CD14-positive monocyte (primary cell): ENCODE measurements at regions not wholly inside any gene's neighbourhood (a gene's known extent, or its start where the extent isn't known, plus 50 kb on each side); places are given as distances from the start of the nearest gene placed in this dataset.
A peak's percentile ranks its signal among the peaks of the same experiment; 100 is the strongest.

Experiments
- DNase-seq, 3 donors: peaks; one replicate each; pipeline ENCODE4 v3.0.0-alpha.2; 2011 to 2022
- H2AFZ ChIP-seq: 2 replicates; pipeline ENCODE4 v1.6.0; 2012; ENCODE audit warnings: mild to moderate bottlenecking, low read depth, low read length, inconsistent platforms; ENCODE audit not compliant: insufficient read depth, poor library complexity, severe bottlenecking
- H3K27ac ChIP-seq, 2 donors: 1 replicate in 1 of 2; 2 replicates in 1 of 2; pipeline ENCODE4 v1.5.1; 2012 to 2013; ENCODE audit warnings: low read length in 2 of 2, control low read depth in 1 of 2, inconsistent platforms in 1 of 2, low read depth in 1 of 2, mild to moderate bottlenecking in 1 of 2
- H3K27me3 ChIP-seq, 2 donors: one replicate each; pipeline versions ENCODE4 v1.6.0 to v1.6.1; 2011 to 2013; ENCODE audit warnings: low read length in 2 of 2; ENCODE audit not compliant: control insufficient read depth in 2 of 2, insufficient read depth in 2 of 2
- H3K36me3 ChIP-seq, 2 donors: replicated peaks in 1 of 2; 1 replicate in 1 of 2; 2 replicates in 1 of 2; pipeline versions ENCODE4 v1.5.1 to v1.6.1; 2012 to 2013; ENCODE audit warnings: low read length in 2 of 2, control low read depth in 1 of 2, inconsistent platforms in 1 of 2, mild to moderate bottlenecking in 1 of 2; ENCODE audit not compliant: insufficient read depth in 2 of 2, control insufficient read depth in 1 of 2
- H3K4me1 ChIP-seq, 2 donors: 1 replicate in 1 of 2; 2 replicates in 1 of 2; pipeline versions ENCODE4 v1.5.1 to v1.6.1; 2012 to 2013; ENCODE audit warnings: low read length in 2 of 2, control low read depth in 1 of 2, inconsistent platforms in 1 of 2, mild to moderate bottlenecking in 1 of 2, moderate library complexity in 1 of 2; ENCODE audit not compliant: insufficient read depth in 2 of 2, control insufficient read depth in 1 of 2
- H3K4me2 ChIP-seq: replicated peaks from 2 replicates; pipeline ENCODE3; 2012; ENCODE audit warnings: low read length, moderate library complexity, mild to moderate bottlenecking; ENCODE audit not compliant: poor library complexity, severe bottlenecking; ENCODE audit errors: extremely low read depth
- H3K4me3 ChIP-seq, 3 experiments: fragments of 200-600 bp in 1 of 3; sonication (generic) in 1 of 3; replicated peaks in 1 of 3; 1 replicate in 2 of 3; 2 replicates in 1 of 3; pipeline ENCODE4 v1.5.1; 2011 to 2013; ENCODE audit warnings: low read length in 3 of 3, mild to moderate bottlenecking in 3 of 3, control low read depth in 2 of 3, low read depth in 2 of 3, inconsistent platforms in 1 of 3, moderate library complexity in 1 of 3
- H3K79me2 ChIP-seq: 2 replicates; pipeline ENCODE4 v1.6.0; 2012; ENCODE audit warnings: mild to moderate bottlenecking, control low read depth, inconsistent platforms, low read length, moderate library complexity; ENCODE audit not compliant: insufficient read depth
- H3K9ac ChIP-seq: 2 replicates; pipeline ENCODE4 v1.6.0; 2017; ENCODE audit warnings: low read length, mild to moderate bottlenecking; ENCODE audit not compliant: insufficient read depth, poor library complexity, severe bottlenecking
- H3K9me3 ChIP-seq, 2 donors: replicated peaks in 1 of 2; 1 replicate in 1 of 2; 2 replicates in 1 of 2; pipeline versions ENCODE4 v1.5.1 to v1.6.1; 2012 to 2013; ENCODE audit warnings: low read length in 2 of 2, control low read depth in 1 of 2; ENCODE audit not compliant: control insufficient read depth in 1 of 2, insufficient read depth in 1 of 2
- H4K20me1 ChIP-seq: 2 replicates; pipeline ENCODE4 v1.6.0; 2012; ENCODE audit warnings: mild to moderate bottlenecking, low read length, control low read depth, moderate library complexity; ENCODE audit not compliant: insufficient read depth
- H3K27ac Mint-ChIP-seq, 7 donors: one replicate each; pipeline ENCODE4 v1.8.0; 2020; ENCODE audit warnings: mild to moderate bottlenecking in 7 of 7, mixed read lengths in 7 of 7, moderate library complexity in 6 of 7, inconsistent platforms in 2 of 7
- H3K27me3 Mint-ChIP-seq, 3 donors: one replicate each; pipeline ENCODE4 v1.8.0; 2021 to 2022; ENCODE audit warnings: low read depth in 3 of 3, mild to moderate bottlenecking in 3 of 3, mixed read lengths in 3 of 3, moderate library complexity in 3 of 3, inconsistent platforms in 1 of 3
- H3K36me3 Mint-ChIP-seq, 2 donors: one replicate each; pipeline ENCODE4 v1.8.0; 2020; ENCODE audit warnings: mixed read lengths in 2 of 2, inconsistent platforms in 1 of 2, mild to moderate bottlenecking in 1 of 2
- H3K4me1 Mint-ChIP-seq: one replicate; pipeline ENCODE4 v1.8.0; 2020; ENCODE audit warnings: mild to moderate bottlenecking, mixed read lengths
- H3K4me3 Mint-ChIP-seq, 2 donors: one replicate each; pipeline ENCODE4 v1.8.0; 2020; ENCODE audit warnings: mild to moderate bottlenecking in 2 of 2, mixed read lengths in 2 of 2, moderate library complexity in 1 of 2
- H3K9me3 Mint-ChIP-seq, 7 donors: one replicate each; pipeline ENCODE4 v1.8.0; 2020 to 2022; ENCODE audit warnings: mixed read lengths in 7 of 7, mild to moderate bottlenecking in 6 of 7, moderate library complexity in 6 of 7, inconsistent platforms in 2 of 7
- WGBS: methylation state at CpG from one replicate; pipeline ENCODE4 v1.1.5; 2013; ENCODE audit warnings: missing lambda C conversion rate; ENCODE audit not compliant: insufficient coverage; 5-methylcytosine and 5-hydroxymethylcytosine counted together
- intact Hi-C, 2 donors: fragments of 100-400 bp; cut with micrococcal nuclease; formaldehyde crosslinking; loops; one replicate each; pipeline versions ENCODE4 v1.15.0 to v1.15.1; 2023
- TF ChIP-seq, protein P1 (sequence below): fragments of 200-600 bp; IDR thresholded peaks from one replicate; pipeline ENCODE4 v1.8.0; 2022; ENCODE audit warnings: antibody characterized with exemption, mild to moderate bottlenecking

DNA sequence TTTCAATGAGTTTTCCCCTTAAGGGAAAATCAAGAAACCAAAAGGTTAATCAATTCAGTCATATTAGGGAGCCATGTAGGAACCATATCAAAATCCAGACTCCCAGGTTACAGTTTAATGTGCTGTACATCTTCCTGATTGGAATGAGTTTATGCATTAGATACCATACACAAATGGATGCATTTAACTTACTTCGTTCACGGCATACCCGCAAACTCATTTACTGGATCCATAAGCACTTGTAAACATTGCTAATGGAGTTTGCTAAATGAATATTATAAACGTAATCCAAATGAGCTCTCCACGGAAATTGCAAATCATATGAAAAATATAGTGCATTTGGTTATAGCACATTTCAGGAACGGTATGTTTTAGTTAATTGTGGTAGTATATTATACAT lies 228.9 kb upstream of the G2E3 start:
- peaks cover 0 to 3% (median 0%) of the 10 kb centered on the region in 7 donors for H3K9me3 Mint-ChIP-seq
- H3K4me3 ChIP-seq, result no peak overlapping the region
- no peak overlapping the region for H3K9ac ChIP-seq
- no peak overlapping the region for H3K27ac Mint-ChIP-seq
- H3K4me3 Mint-ChIP-seq, result no peak overlapping the region
- TF ChIP-seq, protein P1, sequence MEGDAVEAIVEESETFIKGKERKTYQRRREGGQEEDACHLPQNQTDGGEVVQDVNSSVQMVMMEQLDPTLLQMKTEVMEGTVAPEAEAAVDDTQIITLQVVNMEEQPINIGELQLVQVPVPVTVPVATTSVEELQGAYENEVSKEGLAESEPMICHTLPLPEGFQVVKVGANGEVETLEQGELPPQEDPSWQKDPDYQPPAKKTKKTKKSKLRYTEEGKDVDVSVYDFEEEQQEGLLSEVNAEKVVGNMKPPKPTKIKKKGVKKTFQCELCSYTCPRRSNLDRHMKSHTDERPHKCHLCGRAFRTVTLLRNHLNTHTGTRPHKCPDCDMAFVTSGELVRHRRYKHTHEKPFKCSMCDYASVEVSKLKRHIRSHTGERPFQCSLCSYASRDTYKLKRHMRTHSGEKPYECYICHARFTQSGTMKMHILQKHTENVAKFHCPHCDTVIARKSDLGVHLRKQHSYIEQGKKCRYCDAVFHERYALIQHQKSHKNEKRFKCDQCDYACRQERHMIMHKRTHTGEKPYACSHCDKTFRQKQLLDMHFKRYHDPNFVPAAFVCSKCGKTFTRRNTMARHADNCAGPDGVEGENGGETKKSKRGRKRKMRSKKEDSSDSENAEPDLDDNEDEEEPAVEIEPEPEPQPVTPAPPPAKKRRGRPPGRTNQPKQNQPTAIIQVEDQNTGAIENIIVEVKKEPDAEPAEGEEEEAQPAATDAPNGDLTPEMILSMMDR, result no peak
- H3K36me3 ChIP-seq, result no peaks in the 10 kb centered on the region
- H3K79me2 ChIP-seq, result no peaks in the 10 kb centered on the region
- intact Hi-C loops, result no loop called here
- DNase-seq, result no peak
- H3K27me3 Mint-ChIP-seq, result peaks cover 0 to 1% (median 0%) of the 10 kb centered on the region in 3 donors
- H3K9me3 ChIP-seq, result no peaks in the 10 kb centered on the region
- H3K27me3 ChIP-seq, result no peaks in the 10 kb centered on the region
- no peaks in the 10 kb centered on the region for H3K4me1 Mint-ChIP-seq
- H3K36me3 Mint-ChIP-seq, result no peaks in the 10 kb centered on the region
- H2AFZ ChIP-seq, result no peak overlapping the region
- no peak overlapping the region for H3K4me2 ChIP-seq
- no peaks in the 10 kb centered on the region for H3K4me1 ChIP-seq
- no CpG with 5 or more reads among the region's 6 CpGs for whole genome bisulfite sequencing
- no peaks in the 10 kb centered on the region for H4K20me1 ChIP-seq
- H3K27ac ChIP-seq, result no peak overlapping the region

DNA sequence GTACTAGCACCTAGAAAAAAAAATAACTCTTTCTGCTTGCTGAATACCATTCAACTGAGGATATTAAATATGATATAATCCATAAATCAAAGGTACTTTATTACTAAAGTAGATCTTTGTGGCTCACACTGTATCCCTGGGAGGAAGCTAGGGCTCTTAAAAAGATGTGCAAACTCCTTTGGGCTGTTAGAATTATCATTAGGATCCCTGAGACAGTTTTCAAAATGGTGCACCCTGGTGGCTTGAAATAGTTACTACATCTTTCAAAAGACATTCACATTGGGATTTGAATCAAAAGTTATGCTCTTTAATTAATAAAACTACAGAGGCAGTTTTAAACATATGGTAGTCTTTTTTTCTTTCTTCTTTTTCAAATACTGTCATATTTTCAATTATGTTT lies 228.5 kb upstream of the G2E3 start:
- no peaks in the 10 kb centered on the region for H4K20me1 ChIP-seq
- H3K36me3 Mint-ChIP-seq, result no peaks in the 10 kb centered on the region
- no peaks in the 10 kb centered on the region for H3K4me1 Mint-ChIP-seq
- H3K4me3 ChIP-seq, result no peak overlapping the region
- H3K79me2 ChIP-seq, result no peaks in the 10 kb centered on the region
- no peaks in the 10 kb centered on the region for H3K36me3 ChIP-seq
- H3K9ac ChIP-seq, result no peak overlapping the region
- intact Hi-C loops, result no loop called here
- H3K9me3 Mint-ChIP-seq, result peaks cover 0 to 2% (median 0%) of the 10 kb centered on the region in 7 donors
- H3K27me3 ChIP-seq, result no peaks in the 10 kb centered on the region
- no peaks in the 10 kb centered on the region for H3K4me1 ChIP-seq
- H3K4me2 ChIP-seq, result no peak overlapping the region
- H3K4me3 Mint-ChIP-seq, result no peak overlapping the region
- H2AFZ ChIP-seq, result no peak overlapping the region
- no peak overlapping the region for H3K27ac ChIP-seq
- H3K27ac Mint-ChIP-seq, result no peak overlapping the region
- no peak for DNase-seq
- no peaks in the 10 kb centered on the region for H3K27me3 Mint-ChIP-seq
- H3K9me3 ChIP-seq, result no peaks in the 10 kb centered on the region
- TF ChIP-seq, protein P1, result peak; percentile 41
